ENCODE measurements at regions not wholly inside any gene's neighbourhood (a gene's known extent, or its start where the extent isn't known, plus 50 kb on each side); places are given as distances from the start of the nearest gene placed in this dataset.

DNA sequence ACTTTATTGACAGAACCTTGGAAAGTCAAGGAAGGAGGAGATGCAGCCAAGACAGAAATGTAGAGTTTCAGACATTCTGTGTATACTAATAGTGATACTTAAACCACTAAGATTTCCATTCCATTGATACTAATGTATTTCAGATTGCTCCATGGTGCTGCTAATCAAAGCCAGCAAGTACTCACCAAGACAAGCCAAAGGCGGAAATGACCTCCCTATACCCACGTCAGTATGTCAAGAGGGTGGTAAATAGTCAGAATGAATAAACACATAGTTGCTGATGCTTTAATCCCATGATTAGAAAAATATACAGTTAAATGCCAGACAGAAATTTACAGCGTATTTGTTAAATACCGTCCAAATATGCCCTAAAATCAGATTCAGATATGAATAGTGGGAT is 417.8 kb upstream of the INTU start:
- H3K9me3 ChIP-seq, result no peaks in the 10 kb centered on the region
- DNase-seq, result no peak
- no peaks in the 10 kb centered on the region for H3K27me3 ChIP-seq
- peaks cover 6% of the 10 kb centered on the region for H3K4me1 ChIP-seq
- no peaks in the 10 kb centered on the region for H3K36me3 ChIP-seq
- no peak overlapping the region for H3K4me3 ChIP-seq (ENCODE audit: low read depth, low read length)
- TF ChIP-seq, protein P1, sequence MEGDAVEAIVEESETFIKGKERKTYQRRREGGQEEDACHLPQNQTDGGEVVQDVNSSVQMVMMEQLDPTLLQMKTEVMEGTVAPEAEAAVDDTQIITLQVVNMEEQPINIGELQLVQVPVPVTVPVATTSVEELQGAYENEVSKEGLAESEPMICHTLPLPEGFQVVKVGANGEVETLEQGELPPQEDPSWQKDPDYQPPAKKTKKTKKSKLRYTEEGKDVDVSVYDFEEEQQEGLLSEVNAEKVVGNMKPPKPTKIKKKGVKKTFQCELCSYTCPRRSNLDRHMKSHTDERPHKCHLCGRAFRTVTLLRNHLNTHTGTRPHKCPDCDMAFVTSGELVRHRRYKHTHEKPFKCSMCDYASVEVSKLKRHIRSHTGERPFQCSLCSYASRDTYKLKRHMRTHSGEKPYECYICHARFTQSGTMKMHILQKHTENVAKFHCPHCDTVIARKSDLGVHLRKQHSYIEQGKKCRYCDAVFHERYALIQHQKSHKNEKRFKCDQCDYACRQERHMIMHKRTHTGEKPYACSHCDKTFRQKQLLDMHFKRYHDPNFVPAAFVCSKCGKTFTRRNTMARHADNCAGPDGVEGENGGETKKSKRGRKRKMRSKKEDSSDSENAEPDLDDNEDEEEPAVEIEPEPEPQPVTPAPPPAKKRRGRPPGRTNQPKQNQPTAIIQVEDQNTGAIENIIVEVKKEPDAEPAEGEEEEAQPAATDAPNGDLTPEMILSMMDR (IDR thresholded peaks at IDR 0.05; ENCODE audit: low read depth, low read length), result no peak

- Histone ChIP-seq H3K9me3 (no peaks in the 10 kb centered on the region), H3K36me3 (no peaks in the 10 kb centered on the region), H3K27me3 (no peaks in the 10 kb centered on the region), H3K4me1 (no peaks in the 10 kb centered on the region), H3K4me3 (ENCODE audit: low read depth, low read length) (no peak overlapping the region)
- TF ChIP-seq, protein P1 (IDR thresholded peaks at IDR 0.05; ENCODE audit: low read depth, low read length), result no peak
- DNase-seq, result no peak
These were observed 415.0 kb upstream of the INTU start for GRCh38 chr4:127217586-127218229.

DNA sequence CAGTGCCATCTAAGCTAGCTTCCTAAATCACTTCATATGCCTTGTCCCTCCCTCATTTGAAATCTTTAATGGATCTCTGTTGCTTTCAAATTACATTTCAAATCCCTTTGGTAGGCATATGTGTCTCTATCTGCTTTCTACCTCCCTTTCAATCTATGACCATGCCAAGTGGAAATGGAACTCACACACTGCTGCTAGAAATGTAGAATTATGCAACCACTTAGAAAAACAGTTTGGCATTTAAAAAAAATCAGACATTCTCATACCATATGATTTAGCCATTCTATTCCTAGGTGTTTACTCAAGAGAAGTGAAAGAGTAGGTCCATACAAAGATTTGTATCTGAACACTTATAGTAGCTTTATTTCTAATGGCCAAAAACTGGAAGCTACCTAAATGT is 413.5 kb upstream of the INTU start:
- no peak for DNase-seq
- Histone ChIP-seq H3K4me3 (ENCODE audit: low read depth, low read length) (no peak overlapping the region), H3K9me3 (no peaks in the 10 kb centered on the region), H3K36me3 (no peaks in the 10 kb centered on the region), H3K4me1 (no peaks in the 10 kb centered on the region), H3K27me3 (no peaks in the 10 kb centered on the region)
- TF ChIP-seq, protein P1 (IDR thresholded peaks at IDR 0.05; ENCODE audit: low read depth, low read length), result no peak

- no peaks in the 10 kb centered on the region for H3K27me3 ChIP-seq
- TF ChIP-seq, protein P1 (IDR thresholded peaks at IDR 0.05; ENCODE audit: low read depth, low read length), result no peak
- H3K4me3 ChIP-seq (ENCODE audit: low read depth, low read length), result no peak overlapping the region
- DNase-seq, result no peak
- no peaks in the 10 kb centered on the region for H3K9me3 ChIP-seq
- no peaks in the 10 kb centered on the region for H3K36me3 ChIP-seq
- H3K4me1 ChIP-seq, result peaks cover 2% of the 10 kb centered on the region
These were observed 408.2 kb upstream of the INTU start for GRCh38 chr4:127224556-127224955.

DNA sequence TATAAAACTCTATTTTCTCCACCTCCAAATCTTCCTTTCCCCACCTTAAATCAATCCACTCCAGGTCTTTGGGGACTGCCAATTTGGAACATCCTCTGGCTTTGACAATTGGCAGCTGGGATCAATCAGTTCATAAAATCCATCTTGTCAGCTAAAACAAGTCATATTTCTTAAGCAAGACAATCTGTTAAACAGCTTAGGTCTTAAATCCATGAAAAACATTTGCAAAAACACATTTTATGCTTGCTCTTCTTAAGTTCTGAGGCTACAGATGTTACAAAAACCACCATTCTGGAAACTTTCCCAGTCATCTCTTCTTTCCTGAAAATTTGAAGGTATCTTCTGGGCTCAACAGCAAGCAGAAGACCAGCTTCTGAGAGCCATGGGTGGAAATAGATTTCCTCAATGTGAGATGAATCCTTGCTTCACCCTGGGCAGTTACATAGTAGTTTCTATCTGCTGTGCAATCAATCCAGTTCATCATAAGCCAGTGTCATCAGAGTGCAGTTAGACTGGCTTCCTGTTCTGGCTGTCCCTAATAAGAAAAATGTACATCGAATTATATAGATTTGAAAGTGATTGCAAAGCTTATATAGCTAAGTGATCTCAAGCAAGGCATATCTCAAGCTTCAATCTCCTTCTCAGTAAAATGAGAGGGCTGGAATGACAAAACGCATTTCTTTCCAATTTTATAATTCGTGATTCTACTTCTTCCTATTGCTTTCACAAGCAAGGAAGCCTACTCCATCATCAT is 402.7 kb upstream of the INTU start:
- Histone ChIP-seq H3K36me3 (no peaks in the 10 kb centered on the region), H3K27me3 (no peaks in the 10 kb centered on the region), H3K4me3 (ENCODE audit: low read depth, low read length) (no peak overlapping the region), H3K9me3 (no peaks in the 10 kb centered on the region), H3K4me1 (peaks cover 28% of the 10 kb centered on the region)
- DNase-seq, result no peak
- TF ChIP-seq, protein P1 (IDR thresholded peaks at IDR 0.05; ENCODE audit: low read depth, low read length), result no peak

DNA sequence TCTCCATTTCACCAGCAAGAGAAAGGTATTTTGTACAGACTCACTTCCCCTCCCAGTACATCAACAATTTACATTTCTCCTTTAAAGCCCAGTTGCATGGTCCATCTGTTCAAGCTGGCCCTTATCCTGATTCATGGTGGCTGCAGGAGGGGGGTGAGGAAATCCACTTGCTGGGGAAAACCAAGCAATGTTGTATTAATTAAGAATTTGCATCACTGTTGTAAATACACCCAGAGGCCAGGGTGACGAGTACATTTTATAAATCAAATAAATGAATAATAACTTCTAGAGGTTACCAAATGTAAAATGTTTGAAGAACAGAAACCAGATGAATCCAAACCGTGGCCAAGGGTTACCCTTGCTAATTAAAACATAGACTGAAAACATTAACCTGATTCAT is 395.9 kb upstream of the INTU start:
- TF ChIP-seq, protein P1 (IDR thresholded peaks at IDR 0.05; ENCODE audit: low read depth, low read length), result no peak
- no peaks in the 10 kb centered on the region for H3K27me3 ChIP-seq
- no peaks in the 10 kb centered on the region for H3K36me3 ChIP-seq
- no peak overlapping the region for H3K4me3 ChIP-seq (ENCODE audit: low read depth, low read length)
- DNase-seq, result no peak
- no peaks in the 10 kb centered on the region for H3K9me3 ChIP-seq
- H3K4me1 ChIP-seq, result peaks cover 22% of the 10 kb centered on the region

Measured in BE2C (cell line).